NCI-H526 (cell line): ENCODE measurements at regions not wholly inside any gene's neighbourhood (a gene's known extent, or its start where the extent isn't known, plus 50 kb on each side); places are given as distances from the start of the nearest gene placed in this dataset.
"Not testable (repeated sequence)": the region's sequence is repeated elsewhere in the genome, so short reads cannot be mapped to it uniquely, and the experiment has no call there.

ENCODE experiments used
- DNase-seq, 2 experiments: peaks; one replicate each; lab custom pipeline; 2025; lab: John Stamatoyannopoulos, UW

DNA sequence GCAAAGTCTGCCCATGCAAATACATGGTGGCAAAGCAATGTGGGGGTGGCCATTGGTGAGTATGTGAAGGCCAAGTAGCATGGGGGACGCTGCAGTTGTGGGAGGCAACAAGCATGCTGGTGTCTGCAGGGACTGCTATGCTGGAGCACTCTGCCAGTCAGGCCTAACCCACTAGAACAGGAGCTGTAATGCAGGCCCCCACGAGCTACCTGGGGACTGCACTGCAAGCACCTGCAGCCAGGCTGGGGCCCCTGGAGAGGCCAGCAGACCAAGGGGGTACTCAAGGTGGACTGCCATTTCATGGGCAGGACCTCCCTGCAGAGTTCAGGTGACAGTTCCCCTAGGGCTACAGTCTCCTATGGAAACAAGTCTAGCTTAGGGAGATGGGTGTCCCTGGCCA is 183.8 kb upstream of the PDE4D start:
- DNase-seq, result no peak

DNA sequence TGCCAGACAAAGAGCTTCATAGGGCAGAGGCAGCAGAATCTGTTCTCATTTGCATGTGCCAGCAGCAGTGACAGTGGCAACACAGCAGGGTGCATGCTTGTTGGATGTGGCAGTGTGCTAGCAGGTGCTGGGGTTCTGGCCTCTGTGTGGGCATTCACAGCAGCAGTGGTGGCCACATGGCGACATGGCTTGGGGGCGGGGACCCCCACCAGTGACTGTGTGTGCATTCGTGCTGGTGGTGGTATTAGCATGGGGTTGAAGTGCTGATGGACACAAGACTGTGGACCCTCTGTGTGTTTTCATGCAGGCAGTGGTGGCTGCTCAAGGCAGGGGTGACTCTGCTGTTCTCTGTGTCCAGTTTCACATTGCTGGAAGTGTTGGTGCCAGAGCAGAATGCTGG is 183.2 kb upstream of the PDE4D start:
- no peak for DNase-seq

DNA sequence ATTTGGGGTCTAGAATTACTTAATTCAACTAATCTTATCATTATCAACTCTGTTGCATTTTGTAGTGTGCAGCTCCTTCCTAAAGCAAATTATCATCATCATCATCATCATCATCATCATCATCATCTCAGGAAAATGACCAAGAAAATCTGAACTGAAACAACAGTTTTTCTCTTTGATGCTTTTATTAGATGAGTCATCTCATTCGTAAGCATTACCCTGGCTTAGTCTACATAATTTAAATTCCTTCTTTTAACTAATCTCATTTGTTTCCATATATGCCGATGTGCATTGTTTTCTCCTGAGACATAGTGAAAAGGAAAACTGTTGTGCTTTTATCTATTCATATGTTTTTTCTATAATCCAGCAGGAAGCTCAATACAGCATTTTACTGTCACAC is 173.0 kb upstream of the PDE4D start:
- DNase-seq, result no peak

DNA sequence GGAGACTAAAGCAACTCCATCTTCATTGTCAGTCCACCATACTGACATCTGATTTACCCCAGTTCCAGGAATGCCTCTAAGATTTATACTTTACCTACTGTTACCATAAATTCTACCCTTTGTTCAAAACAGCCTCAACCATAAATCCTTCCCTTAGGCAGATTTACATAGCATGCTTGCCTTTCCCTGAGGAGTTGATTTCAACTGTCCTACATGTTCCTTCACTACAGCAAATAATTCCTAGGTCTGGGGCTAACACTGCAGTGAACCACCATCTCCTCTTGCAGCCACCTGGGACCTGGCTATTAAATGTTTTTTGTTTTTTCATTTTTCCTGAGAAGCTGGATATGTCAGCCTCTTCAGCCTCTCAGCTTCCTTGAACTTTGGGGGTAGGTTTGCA is 166.9 kb upstream of the PDE4D start:
- no peak for DNase-seq

DNA sequence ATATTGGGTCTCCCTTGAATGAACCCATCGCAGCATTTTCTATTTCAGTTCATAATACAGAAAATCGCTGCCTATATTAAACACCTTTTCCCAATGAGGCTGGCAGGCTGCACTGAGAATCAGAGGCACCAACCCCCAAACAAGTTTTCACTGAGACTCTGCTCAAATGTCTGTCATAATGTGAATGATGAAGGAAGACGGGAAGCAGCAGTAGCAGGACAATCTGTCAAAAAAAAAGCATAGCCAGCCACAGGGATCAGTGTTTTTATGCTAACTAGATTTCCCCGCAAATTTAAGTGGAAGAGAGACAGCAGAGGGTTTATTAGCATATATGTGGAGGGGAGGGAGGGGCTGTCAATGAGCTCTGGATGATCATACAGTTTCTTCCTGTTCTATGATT is 162.7 kb upstream of the PDE4D start:
- DNase-seq, result no peak

DNA sequence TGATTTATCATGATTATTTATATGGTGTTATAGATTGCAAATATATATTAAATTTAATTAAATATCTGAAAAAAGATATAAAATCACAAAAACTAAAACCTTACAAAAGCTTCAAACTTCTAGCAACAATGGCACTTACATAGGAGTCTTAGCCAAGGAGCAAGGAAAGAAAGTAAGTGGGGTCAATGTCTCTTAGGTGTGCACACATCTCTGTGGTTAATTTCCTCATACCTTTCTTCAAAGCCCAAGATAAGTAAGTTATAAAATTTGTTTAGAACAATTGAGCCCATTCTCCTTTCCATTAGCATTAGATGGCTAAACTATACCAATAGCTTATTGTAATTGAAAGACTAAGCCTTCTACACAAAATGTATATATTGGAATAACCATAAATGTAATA is 161.6 kb upstream of the PDE4D start:
- DNase-seq, result no peak

DNA sequence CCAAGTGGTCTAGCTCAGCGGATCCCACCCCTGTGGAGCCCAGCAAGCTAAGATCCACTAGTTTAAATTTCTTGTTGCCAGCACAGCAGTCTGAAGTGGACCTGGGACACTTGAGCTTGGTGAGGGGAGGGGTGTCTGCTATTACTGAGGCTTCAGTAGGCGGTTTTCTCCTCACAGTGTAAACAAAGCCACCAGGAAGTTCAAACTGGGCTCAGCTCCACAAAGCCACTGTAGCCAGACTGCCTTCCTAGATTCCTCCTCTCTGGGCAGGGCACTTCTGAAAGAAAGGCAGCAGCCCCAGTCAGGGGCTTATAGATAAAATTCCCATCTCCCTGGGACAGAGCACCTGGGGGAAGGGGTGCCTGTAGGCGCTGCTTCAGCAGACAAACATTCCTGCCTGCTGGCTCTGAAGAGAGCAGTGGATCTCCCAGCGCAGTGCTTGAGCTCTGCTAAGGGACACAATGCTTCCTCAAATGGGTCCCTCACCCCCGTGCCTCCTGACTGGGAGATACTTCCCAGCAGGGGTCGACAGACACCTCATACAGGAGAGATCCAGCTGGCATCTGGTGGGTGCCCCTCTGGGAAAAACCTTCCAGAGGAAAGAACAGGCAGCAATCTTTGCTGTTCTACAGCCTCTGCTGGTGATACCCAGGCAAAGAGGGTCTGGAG is 148.6 kb upstream of the PDE4D start:
- DNase-seq, result not testable (repeated sequence)

DNA sequence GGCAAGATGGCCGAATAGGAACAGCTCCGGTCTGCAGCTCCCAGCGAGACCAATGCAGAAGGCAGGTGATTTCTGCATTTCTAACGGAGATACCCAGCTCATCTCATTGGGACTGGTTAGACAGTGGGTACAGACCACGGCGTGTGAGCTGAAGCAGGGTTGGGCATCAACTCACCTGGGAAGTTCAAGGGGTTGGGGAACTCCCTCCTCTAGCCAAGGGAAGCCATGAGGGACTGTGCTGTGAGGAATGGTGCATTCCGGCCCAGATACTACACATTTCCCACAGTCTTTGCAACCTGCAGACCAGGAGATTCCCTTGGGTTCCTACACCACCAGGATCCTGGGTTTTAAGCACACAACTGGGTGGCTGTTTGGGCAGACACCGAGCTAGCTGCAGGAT is 148.0 kb upstream of the PDE4D start:
- not testable (repeated sequence) for DNase-seq

DNA sequence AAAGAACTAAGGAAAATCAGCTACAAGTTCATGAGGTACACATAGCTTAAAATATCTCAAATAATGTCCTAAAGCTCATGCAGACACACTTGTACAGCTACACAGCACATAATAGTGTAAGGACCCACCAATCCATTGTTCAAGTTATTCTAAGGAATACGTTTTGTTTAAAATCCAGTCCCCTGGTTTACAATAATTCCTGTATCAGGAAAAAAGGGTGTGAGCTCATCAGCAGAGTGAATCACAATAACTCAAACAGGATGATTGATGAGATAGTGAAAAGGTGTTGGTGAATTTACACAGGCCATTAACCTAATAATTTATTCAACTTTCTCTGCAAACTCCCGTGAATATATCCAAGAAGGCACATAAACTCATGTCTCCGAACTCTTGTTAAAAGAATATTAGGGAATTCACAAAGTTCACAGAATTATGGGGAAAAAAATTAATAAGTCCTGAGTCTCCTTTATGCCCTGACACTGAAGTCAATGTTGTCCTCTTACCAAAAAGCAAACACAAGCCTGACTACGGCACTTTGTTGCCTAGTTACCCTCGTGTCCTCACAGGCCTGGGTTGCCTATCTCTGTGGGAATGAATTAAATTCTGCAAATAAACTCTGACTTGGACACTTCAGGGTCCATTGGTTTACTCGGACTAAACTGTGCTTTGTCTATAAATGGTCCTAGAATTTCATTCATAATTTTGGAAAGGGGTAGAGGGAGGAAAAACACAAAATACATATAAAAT is 142.8 kb upstream of the PDE4D start:
- DNase-seq, result no peak

DNA sequence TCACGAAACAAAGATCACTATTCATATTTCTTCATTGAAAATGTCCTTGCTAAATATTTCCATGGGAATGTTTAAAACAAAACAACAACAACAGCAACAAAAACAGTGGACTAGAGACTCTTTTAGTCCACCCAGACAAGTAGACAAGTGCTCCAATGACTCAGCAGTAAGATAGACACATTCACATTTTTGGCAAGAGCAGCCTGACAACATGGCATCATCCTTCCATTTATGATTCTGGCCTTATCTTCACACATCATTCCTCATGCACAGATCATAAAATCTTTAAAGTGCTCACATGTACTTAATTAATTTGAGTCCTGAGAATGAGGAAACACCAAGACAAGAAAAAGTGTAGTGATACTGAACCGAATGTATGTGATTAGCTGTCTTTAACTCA is 132.6 kb upstream of the PDE4D start:
- no peak for DNase-seq

DNA sequence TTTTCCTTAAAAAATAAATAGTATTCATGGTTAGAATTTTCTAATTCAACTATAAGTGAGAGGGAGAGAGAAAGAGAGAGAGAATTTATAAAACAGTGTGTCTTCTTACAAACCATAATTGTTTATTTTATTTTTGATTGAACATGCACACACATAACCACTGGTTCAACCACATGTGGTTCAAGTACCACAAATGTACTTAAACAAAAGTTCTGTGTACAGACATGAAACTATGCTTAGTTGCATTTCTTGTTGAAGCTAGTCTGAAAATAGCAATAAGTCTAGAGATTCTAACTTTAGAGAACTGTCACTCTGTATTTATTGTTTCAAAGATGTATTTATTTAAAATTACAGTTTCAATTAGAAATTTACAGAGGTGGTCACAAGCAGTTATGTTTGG is 130.6 kb upstream of the PDE4D start:
- no peak for DNase-seq

DNA sequence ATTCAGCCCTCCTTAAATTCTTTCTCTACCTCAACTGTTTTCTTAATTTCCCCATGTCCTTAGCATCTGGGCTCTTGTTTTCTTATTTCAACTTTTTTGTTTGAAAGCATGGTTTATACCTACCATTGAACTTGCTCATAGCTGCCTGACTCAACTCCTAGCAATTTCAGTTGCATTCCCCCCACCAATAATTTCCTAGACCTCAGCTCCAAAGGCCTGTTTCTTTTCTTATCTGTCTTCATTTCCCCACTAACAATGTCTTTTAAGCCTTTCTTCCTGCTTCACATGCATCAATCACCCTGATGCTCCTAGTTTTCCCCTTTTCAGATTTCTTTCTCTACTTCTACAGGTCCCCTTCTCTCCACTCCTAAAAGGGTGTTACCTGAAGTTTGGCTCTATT is 129.7 kb upstream of the PDE4D start:
- no peak for DNase-seq

DNA sequence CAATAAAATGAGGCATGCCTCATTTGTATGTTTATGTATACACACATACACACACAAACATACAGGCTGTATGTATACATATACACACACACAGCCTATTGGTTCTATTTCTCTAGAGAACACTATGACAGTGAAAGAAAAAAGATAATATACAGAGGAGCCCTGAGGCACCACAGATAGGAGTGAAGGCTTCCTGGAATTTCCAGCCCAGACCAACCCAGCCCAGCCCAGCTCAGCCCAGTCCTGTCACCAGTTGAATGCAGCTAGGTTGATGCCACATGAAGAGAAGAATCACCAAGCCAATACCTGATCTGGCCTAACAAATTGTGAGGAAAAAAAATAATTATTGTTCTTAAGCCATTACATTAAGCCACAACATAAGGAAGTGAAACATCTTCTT is 126.9 kb upstream of the PDE4D start:
- no peak for DNase-seq

DNA sequence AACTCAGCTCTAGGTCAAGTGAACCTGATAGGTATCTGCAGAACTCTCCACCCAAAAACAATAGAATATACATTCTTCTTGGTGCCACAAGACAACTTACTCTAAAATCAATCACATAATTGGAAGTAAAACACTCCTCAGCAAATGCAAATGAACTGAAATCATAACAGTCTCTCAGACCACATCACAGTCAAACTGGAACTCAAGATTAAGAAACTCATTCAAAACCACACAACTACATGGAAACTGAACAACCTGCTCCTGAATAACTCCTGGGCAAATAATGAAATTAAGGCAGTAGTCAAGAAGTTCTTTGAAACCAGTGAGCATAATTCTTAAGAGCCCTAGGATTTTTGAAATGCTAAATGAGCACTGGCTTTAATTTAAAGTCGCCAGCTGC is 125.4 kb upstream of the PDE4D start:
- DNase-seq, result not testable (repeated sequence)

DNA sequence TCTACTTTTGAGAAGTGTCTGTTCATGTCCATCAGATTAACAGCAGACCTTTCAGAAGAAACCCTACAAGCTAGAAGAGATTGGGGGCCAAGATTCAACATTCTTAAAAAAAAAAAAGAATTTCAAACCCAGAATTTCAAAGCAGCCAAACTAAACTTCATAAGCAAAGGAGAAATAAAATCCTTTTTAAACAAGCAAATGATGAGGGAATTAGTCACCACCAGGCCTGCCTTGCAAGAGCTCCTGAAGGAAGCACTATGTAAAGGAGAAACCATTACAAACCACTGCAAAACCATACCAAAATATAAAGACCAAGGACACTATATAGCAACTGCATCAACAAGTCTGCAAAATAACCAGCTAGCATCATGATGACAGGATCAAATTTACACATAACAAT is 124.6 kb upstream of the PDE4D start:
- DNase-seq, result no peak

DNA sequence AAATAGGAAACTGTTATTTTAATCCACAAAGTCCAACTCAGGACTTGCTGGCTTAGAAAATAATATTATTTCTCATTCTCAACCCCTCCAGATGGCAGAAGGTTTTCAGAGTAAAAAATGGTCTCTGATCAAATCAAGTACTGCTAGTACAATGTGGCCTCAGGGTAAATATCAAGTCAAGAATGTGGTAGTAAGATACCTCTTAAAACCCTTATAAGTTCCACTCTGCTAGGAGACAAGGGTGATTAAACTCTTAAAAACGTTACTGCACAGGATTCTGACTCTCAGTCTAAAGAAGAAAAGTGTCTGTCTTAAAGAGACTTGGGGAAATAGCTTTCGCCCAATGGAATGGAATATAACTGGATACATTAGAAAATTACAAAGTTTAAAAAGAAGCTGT is 120.8 kb upstream of the PDE4D start:
- DNase-seq, result no peak

DNA sequence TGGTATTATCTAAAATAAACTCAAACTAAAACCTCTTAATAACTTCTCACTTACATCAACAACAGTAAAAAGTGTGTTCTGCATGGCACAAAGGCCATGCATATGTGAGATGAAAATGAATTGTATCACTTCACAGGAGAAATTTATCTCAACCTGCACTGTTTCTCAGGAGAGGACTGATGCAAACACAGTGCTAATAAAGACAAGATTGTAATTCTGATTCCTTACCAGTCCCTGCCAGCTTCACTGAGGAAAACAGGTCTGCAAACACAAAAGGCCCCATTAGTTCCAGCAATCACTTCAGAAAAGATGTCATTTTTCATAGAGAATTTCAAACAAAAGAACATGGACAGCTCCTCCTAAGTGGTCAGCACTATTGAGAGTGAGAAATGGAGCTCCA is 117.3 kb upstream of the PDE4D start:
- no peak for DNase-seq

DNA sequence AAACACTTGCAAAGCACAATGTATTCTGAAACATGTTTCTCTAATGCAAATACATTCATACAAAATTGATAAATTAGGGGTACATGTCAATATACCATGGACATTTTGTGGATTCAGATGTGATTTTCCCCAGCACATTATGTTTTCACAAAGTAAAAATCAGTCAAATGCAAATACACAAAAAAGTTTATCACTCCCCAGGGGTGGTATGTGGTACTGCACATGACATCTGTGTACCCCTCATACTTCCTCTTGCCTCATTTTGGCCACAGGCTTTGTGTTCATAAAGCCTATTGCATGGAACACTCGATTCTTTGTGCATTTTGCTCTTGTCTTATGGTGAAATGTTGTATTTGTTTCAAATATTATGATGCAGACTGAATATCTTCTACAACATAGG is 116.8 kb upstream of the PDE4D start:
- DNase-seq, result no peak

DNA sequence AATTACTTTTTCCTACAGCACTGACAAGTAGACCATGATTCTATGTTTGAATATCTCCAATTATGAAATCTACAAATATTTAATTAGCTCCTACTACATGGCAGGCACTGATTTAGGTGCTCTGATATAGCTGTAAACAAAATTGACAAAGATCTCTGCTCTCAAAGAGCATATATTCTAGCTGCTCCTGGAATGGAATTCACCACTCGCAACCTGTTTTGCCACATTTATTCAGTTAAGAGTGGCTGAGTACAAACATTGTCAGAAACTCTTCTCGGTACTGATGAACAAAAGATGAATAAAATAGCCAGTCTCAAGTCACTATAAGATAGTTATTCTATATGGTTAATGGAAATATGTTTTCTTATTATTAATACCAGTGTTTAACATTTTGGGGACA is 114.2 kb upstream of the PDE4D start:
- no peak for DNase-seq

DNA sequence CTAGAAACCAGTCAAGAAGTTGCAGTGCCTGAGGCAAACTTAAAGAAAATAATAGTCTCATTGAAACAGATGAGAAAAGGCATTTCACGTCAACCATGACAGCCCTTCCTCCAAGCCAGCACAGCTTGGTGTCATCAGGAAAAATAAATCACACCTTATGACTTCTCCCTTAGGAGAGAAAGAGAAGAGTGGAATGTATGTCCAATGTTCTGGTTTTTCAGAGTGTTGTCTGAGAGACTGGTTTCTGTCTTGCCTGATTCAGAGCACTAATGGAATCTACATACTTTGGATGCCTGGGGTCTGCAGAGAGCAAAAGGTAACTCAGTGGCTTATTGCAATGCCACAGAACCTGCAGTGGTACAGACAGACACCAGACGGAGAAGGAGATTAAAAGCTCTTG is 105.5 kb upstream of the PDE4D start:
- DNase-seq, result no peak

DNA sequence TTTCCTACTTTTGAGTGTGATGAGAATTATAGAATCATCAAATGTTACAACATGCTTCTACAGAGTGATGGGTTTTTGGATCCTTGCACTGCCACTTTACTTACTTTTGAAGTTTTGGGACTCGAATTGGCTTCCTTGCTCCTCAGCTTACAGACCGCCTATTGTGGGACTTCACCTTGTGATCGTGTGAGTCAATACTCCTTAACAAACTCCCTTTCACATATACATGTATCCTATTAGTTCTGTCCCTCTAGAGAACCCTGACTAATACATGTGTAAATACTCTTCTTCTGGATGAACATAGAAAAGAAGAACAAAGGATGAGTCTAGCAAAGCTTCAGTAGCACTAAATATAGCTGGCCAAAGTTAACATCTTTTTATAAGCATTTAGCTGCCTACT is 98.7 kb upstream of the PDE4D start:
- DNase-seq, result no peak

DNA sequence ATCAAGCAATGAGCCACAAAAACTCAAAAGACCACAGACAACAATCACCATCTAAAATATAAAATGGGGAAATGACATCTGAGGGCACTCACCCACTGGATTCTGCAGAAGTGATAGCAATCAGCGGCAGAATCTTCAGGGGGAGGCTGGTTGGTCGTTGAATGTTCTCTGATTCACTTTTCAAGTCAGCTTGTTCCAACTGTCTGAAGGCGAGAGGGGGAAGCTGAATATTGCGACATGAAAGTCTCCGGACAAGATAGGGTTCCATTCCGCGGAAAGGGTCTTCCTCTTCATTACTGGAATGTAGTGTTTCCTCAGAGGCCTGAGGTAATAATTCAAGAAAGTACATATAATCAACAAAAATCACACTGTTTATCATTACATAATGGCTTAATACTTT is 94.9 kb upstream of the PDE4D start:
- DNase-seq, result no peak

DNA sequence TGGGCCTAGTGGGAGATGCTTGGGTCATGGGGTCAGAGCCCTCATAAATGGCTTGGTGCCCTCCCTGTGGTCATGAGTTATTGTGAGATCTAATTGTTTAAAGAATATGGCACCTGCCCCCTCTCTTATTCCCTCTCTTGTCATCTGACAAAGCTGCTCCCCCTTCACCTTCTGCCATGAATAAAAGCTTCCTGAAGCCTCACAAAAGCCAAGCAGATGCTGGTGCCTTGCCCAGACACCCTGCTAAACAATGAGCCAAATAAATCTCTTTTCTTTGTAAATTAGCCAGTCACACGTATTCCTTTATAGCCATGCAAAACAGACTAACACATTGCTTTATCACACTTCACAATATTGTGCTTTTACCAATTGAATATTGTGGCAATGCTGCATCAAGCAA is 82.8 kb upstream of the PDE4D start:
- DNase-seq, result no peak

DNA sequence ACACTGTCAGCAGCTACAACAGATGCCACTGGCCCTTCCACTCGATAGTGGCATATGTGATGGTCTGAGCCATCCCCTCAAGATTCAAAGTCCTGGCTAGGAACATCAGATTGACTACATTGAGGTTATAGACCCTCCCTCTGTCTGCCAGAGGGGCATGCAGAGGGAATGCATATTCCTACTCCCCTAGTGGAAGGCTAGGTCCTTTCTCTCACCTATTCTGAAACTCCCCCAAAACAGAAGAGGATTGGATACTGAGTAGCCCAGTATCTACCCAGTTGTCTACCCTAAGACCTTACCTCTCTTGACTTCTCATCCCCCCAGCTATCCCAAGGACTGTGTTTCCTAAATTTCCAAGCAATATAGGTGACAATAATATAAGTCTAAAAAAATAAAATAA is 78.5 kb upstream of the PDE4D start:
- no peak for DNase-seq
